Activated CD8-positive, alpha-beta memory T cell treated with anti-CD3 and anti-CD28 coated beads for 4 hours (primary cell): ENCODE measurements at regions not wholly inside any gene's neighbourhood (a gene's known extent, or its start where the extent isn't known, plus 50 kb on each side); places are given as distances from the start of the nearest gene placed in this dataset.

Experiments
- DNase-seq, 2 donors: peaks; one replicate each; pipeline ENCODE4 v3.0.0-alpha.2; 2020; ENCODE audit warnings: low read depth in 2 of 2

- DNase-seq, result no peak
Measured at GRCh38 chr6:151701911-151702562, 105.4 kb upstream of the ESR1 start.

GRCh38 chr6:151702851-151703658 is 104.4 kb upstream of the ESR1 start:
- no peak for DNase-seq

- DNase-seq, result no peak
Measured at GRCh38 chr6:151704383-151704782, 103.1 kb upstream of the ESR1 start.

- DNase-seq, result no peak
Measured at GRCh38 chr6:151705993-151706733, 101.3 kb upstream of the ESR1 start.

- DNase-seq, result no peak
Measured at GRCh38 chr6:151709329-151709728, 98.2 kb upstream of the ESR1 start.

GRCh38 chr6:151716526-151716932 is 91.0 kb upstream of the ESR1 start:
- no peak for DNase-seq

GRCh38 chr6:151719070-151719469 is 88.4 kb upstream of the ESR1 start:
- DNase-seq, result no peak

GRCh38 chr6:151721146-151721545 is 86.3 kb upstream of the ESR1 start:
- DNase-seq, result no peak

GRCh38 chr6:151721671-151722070 is 85.8 kb upstream of the ESR1 start:
- no peak for DNase-seq

- no peak for DNase-seq
Measured at GRCh38 chr6:151722342-151722741, 85.1 kb upstream of the ESR1 start.

- DNase-seq, result peak in 1 of 2 donors; percentile 0
Measured at GRCh38 chr6:151723152-151723551, 84.3 kb upstream of the ESR1 start.

- DNase-seq, result no peak
Measured at GRCh38 chr6:151729829-151730495, 77.5 kb upstream of the ESR1 start.

- no peak for DNase-seq
Measured at GRCh38 chr6:151730496-151730870, 77.0 kb upstream of the ESR1 start.

- DNase-seq, result no peak
Measured at GRCh38 chr6:151731313-151731712, 76.2 kb upstream of the ESR1 start.

GRCh38 chr6:151733680-151734320 is 73.7 kb upstream of the ESR1 start:
- no peak for DNase-seq

- no peak for DNase-seq
Measured at GRCh38 chr6:151738267-151738666, 69.2 kb upstream of the ESR1 start.

GRCh38 chr6:151738960-151739359 is 68.5 kb upstream of the ESR1 start:
- DNase-seq, result no peak

GRCh38 chr6:151740820-151741219 is 66.7 kb upstream of the ESR1 start:
- DNase-seq, result no peak

GRCh38 chr6:151747896-151748295 is 59.6 kb upstream of the ESR1 start:
- no peak for DNase-seq

GRCh38 chr6:151749341-151749740 is 58.1 kb upstream of the ESR1 start:
- no peak for DNase-seq

GRCh38 chr6:151753581-151753980 is 53.9 kb upstream of the ESR1 start:
- no peak for DNase-seq

GRCh38 chr6:151757506-151757955 is 50.0 kb upstream of the ESR1 start:
- no peak for DNase-seq
